ENCODE measurements at regions not wholly inside any gene's neighbourhood (a gene's known extent, or its start where the extent isn't known, plus 50 kb on each side); places are given as distances from the start of the nearest gene placed in this dataset.
A peak's percentile ranks its signal among the peaks of the same experiment; 100 is the strongest.

DNA sequence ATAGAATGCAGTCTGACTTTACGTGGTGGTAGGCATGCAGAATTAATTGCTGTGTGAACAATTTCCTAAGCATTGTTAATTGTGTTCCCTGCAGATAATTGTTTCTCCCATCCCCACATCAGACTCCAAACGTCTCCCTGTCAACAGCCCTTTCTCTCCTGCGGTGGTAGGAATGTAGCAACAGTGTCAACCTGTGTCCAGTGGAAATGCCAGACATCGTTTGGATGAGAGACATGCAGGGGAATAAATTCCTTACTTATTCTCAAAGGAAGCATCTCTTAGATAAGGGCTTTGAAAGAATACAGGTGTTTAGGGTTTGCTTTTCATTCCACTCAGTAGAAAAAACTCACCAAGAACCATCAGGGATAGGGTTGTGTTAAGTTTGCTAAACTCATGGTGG, 245.3 kb upstream of the WWC1 start:
- TF ChIP-seq POLR2A (IDR thresholded peaks at IDR 0.05), result no peak
- TF ChIP-seq, protein P1, sequence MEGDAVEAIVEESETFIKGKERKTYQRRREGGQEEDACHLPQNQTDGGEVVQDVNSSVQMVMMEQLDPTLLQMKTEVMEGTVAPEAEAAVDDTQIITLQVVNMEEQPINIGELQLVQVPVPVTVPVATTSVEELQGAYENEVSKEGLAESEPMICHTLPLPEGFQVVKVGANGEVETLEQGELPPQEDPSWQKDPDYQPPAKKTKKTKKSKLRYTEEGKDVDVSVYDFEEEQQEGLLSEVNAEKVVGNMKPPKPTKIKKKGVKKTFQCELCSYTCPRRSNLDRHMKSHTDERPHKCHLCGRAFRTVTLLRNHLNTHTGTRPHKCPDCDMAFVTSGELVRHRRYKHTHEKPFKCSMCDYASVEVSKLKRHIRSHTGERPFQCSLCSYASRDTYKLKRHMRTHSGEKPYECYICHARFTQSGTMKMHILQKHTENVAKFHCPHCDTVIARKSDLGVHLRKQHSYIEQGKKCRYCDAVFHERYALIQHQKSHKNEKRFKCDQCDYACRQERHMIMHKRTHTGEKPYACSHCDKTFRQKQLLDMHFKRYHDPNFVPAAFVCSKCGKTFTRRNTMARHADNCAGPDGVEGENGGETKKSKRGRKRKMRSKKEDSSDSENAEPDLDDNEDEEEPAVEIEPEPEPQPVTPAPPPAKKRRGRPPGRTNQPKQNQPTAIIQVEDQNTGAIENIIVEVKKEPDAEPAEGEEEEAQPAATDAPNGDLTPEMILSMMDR (IDR thresholded peaks at IDR 0.05), result no peak
- Histone ChIP-seq H3K36me3 (replicated peaks in 1 of 2) (no peaks in the 10 kb centered on the region), H3K4me3 (no peak overlapping the region), H3K4me1 (replicated peaks in 1 of 2) (no peaks in the 10 kb centered on the region), H3K9me3 (replicated peaks in 1 of 3) (no peaks in the 10 kb centered on the region), H3K27ac (no peak overlapping the region), H3K27me3 (no peaks in the 10 kb centered on the region)
- intact Hi-C loops (cut with DNase I), result no loop called here
- DNase-seq, result no peak
- 32 to 53% (median 48%) methylated on average over 4 of the region's 4 CpGs for WGBS, 4 donors

DNA sequence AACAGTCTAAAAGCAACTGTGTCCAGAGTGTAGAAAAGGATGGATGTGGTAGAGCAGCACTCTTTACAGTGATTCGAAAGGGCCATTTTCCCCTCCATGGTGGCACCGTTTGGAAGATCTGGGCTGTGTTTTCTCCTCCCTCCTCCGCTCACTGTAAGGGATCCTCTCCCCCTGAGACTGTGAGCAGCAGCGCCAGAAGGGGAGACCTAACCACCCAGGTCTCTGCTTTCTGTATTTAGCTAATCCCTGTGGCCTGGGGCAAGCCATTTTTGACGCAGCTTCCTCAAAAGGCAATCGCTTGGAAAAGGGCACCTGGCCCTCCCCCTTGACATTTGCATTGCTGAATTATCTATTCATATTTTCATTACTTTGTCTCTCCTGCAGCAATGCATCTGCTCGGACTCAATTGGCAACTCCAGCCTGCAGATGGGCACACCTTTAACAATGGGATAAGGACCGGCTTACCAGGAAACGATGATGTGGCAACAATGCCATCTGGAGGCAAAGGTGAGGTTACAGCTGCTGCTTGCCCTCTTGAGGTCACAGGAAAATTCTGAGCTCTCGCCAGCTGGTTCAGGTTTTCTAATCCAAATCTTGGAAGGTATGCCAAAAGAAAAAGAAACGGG, 244.3 kb upstream of the WWC1 start:
- TF ChIP-seq, protein P1 (IDR thresholded peaks at IDR 0.05), result peak in 4 of 6 experiments; percentile 22 to 43 (median 36)
- TF ChIP-seq POLR2A (IDR thresholded peaks at IDR 0.05), result no peak
- Histone ChIP-seq H3K27ac (no peak overlapping the region), H3K4me1 (replicated peaks in 1 of 2) (no peaks in the 10 kb centered on the region), H3K27me3 (no peaks in the 10 kb centered on the region), H3K4me3 (no peak overlapping the region), H3K36me3 (replicated peaks in 1 of 2) (no peaks in the 10 kb centered on the region), H3K9me3 (replicated peaks in 1 of 3) (no peaks in the 10 kb centered on the region)
- DNase-seq, result peak; percentile 16 to 65 (median 24)
- intact Hi-C loops (cut with DNase I), result no loop called here
- 41 to 46% (median 42%) methylated on average over 11 of the region's 11 CpGs for WGBS, 4 donors

DNA sequence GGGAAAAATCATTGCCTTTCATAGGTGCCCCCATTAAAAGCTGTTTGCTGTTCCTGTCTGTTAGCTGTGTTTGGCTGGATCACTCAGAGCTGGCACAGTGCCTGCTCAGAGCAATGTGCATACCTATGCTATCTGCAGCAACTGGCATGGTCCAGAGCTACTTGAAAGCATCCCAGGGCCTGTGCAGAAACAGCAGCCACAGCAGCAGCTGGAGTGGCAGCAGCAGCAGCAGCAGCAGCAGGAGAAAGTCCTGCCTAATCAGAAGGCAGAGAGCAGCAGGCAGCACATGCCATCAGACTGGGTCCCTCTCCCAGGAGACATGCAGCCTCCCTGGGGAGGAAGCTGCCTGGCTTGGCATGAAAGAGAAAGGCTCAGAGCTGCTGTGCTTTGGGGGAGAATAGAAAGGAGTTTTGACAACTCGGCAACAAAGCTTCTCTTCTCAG, 243.8 kb upstream of the WWC1 start:
- WGBS, 4 donors, result 29 to 42% (median 38%) methylated on average over 1 of the region's 1 CpG
- Histone ChIP-seq H3K36me3 (replicated peaks in 1 of 2) (no peaks in the 10 kb centered on the region), H3K4me3 (no peak overlapping the region), H3K9me3 (replicated peaks in 1 of 3) (no peaks in the 10 kb centered on the region), H3K27me3 (no peaks in the 10 kb centered on the region), H3K4me1 (replicated peaks in 1 of 2) (no peaks in the 10 kb centered on the region), H3K27ac (no peak overlapping the region)
- intact Hi-C loops (cut with DNase I), result no loop called here
- no peak for TF ChIP-seq POLR2A (IDR thresholded peaks at IDR 0.05)
- TF ChIP-seq, protein P1 (IDR thresholded peaks at IDR 0.05), result peak in 1 of 6 experiments; percentile 1
- peak in 1 of 7 donors; percentile 1 for DNase-seq

DNA sequence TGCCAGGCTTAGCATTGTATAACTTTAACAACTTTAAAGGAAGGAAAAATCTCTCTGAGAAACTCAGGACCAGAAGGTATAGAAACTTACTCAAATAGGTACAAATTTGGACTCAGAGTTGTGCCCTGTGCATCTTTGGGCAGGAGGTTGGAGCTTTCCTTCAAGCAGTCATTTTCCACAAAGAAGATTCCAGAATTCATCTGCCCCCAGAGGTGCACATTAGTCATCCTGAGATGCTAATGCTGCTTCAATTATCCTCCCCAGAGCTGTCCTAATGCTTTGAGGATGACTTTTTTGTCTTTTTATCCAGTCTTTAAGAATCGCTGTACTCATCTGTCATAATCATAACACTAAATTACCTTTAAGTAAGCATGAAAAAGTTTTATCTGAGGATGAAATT, 243.0 kb upstream of the WWC1 start:
- DNase-seq, result no peak
- Histone ChIP-seq H3K9me3 (replicated peaks in 1 of 3) (no peaks in the 10 kb centered on the region), H3K4me1 (replicated peaks in 1 of 2) (no peaks in the 10 kb centered on the region), H3K4me3 (no peak overlapping the region), H3K27ac (no peak overlapping the region), H3K27me3 (no peaks in the 10 kb centered on the region), H3K36me3 (replicated peaks in 1 of 2) (no peaks in the 10 kb centered on the region)
- WGBS, 4 donors, result 50 to 74% (median 61%) methylated on average over 1 of the region's 1 CpG
- TF ChIP-seq, protein P1 (IDR thresholded peaks at IDR 0.05), result no peak
- TF ChIP-seq POLR2A (IDR thresholded peaks at IDR 0.05), result no peak
- intact Hi-C loops (cut with DNase I), result no loop called here
